ENCODE measurements at regions not wholly inside any gene's neighbourhood (a gene's known extent, or its start where the extent isn't known, plus 50 kb on each side); places are given as distances from the start of the nearest gene placed in this dataset.

- Histone ChIP-seq H3K4me1 (peaks cover 28% of the 10 kb centered on the region), H3K4me3 (no peak overlapping the region)
- intact Hi-C loops (cut with DNase I): no loop called here
These were observed 142.6 kb upstream of the CAV2 start for GRCh38 chr7:116356979-116357378.

GRCh38 chr7:116357781-116358670, 141.5 kb upstream of the CAV2 start:
- H3K9me3 ChIP-seq: no peaks in the 10 kb centered on the region
- peak overlapping the region; percentile 50 for H3K27ac ChIP-seq
- no peak overlapping the region for H3K4me3 ChIP-seq
- DNase-seq (no peak), ATAC-seq (no peak)
- no peaks in the 10 kb centered on the region for H3K27me3 ChIP-seq (ENCODE audit: insufficient read depth in 3 of 3, low read length in 2 of 3)
- H3K36me3 ChIP-seq (ENCODE audit: insufficient read depth in 1 of 2, low read depth in 1 of 2): no peaks in the 10 kb centered on the region
- peaks cover 28% of the 10 kb centered on the region for H3K4me1 ChIP-seq
- intact Hi-C loops (cut with DNase I): no loop called here
- TF ChIP-seq CTCF (IDR thresholded peaks at IDR 0.05): no peak
- WGBS, 3 donors: 71 to 77% (median 75%) methylated on average over 5 of the region's 5 CpGs

More at GRCh38 chr7:116356979-116357378, 142.6 kb upstream of the CAV2 start:
- WGBS, 3 donors: 15 to 38% (median 19%) methylated on average over 2 of the region's 2 CpGs
- no peaks in the 10 kb centered on the region for H3K36me3 ChIP-seq (ENCODE audit: insufficient read depth in 1 of 2, low read depth in 1 of 2)
- H3K27ac ChIP-seq: peak overlapping the region; percentile 50
- H3K27me3 ChIP-seq (ENCODE audit: insufficient read depth in 3 of 3, low read length in 2 of 3): no peaks in the 10 kb centered on the region
- ATAC-seq (no peak), DNase-seq (no peak)
- no peaks in the 10 kb centered on the region for H3K9me3 ChIP-seq
- no peak for TF ChIP-seq CTCF (IDR thresholded peaks at IDR 0.05)

DNA sequence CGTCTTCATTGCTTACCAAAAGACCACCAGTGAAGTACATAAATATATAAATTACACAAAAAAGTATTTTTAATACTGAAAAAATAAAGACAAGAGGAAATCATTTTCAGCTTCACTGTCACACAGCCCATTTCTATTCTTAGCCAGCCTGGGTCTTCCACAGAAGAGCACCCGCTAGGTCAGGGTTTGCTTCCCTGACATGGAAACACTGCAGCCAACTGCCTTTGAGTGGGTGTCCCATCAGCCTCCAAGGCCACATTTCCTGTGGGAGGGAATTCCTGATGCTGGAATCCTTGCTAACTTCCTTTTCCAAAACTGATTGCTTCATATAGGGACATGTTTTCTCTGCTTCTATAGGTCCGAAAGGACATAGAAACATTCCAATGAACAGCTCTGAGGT, 137.8 kb upstream of the CAV2 start:
- no peak overlapping the region for H3K27ac ChIP-seq
- H3K4me1 ChIP-seq: peaks cover 7% of the 10 kb centered on the region
- DNase-seq (no peak), ATAC-seq (no peak)
- intact Hi-C loops (cut with DNase I): no loop called here
- no peaks in the 10 kb centered on the region for H3K36me3 ChIP-seq (ENCODE audit: insufficient read depth in 1 of 2, low read depth in 1 of 2)
- H3K4me3 ChIP-seq: no peak overlapping the region
- H3K27me3 ChIP-seq (ENCODE audit: insufficient read depth in 3 of 3, low read length in 2 of 3): no peaks in the 10 kb centered on the region
- 92 to 94% (median 94%) methylated on average over 3 of the region's 3 CpGs for WGBS, 3 donors
- no peaks in the 10 kb centered on the region for H3K9me3 ChIP-seq
- TF ChIP-seq CTCF (IDR thresholded peaks at IDR 0.05): no peak

DNA sequence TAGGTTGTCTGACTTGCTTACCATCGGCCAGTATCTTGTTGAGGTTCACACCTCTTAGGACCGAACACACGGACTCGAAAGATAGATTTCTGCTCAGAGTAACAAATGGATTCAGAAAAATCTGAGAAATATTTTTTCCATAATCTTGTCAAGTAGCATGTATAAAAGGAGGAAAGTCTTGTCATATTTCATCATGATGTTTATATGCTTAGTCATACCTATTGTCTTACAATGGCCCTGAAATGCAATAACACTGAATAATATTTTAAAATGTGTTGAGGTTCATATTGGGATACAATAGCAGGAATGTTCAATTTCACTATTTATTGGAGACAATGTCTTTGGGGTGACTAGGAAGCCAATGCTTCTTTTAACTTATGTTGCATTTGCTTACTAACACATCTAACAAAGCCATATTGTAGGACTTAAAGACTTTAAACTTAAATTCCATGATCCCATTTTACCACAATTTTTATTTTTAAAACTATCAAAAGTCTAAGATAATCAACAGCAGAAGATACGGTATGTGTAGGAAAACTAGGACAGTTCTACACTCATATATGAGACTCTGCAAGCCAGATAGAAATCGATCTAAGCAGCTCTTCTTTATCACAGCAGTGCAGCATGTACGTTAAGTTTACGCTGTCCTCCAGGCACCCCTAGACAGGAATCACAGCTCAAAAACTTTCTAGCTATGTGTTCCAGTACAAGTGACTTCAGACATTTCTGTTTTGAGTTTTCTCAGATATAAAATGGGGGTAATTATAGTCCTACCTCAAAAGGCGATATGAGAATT, 135.7 kb upstream of the CAV2 start:
- intact Hi-C loops (cut with DNase I): no loop called here
- no peaks in the 10 kb centered on the region for H3K27me3 ChIP-seq (ENCODE audit: insufficient read depth in 3 of 3, low read length in 2 of 3)
- H3K36me3 ChIP-seq (ENCODE audit: insufficient read depth in 1 of 2, low read depth in 1 of 2): no peaks in the 10 kb centered on the region
- TF ChIP-seq CTCF (IDR thresholded peaks at IDR 0.05): no peak
- ATAC-seq (no peak), DNase-seq (no peak)
- H3K4me1 ChIP-seq: no peaks in the 10 kb centered on the region
- no peak overlapping the region for H3K4me3 ChIP-seq
- no peak overlapping the region for H3K27ac ChIP-seq
- WGBS, 3 donors: 95 to 96% (median 95%) methylated on average over 9 of the region's 9 CpGs
- H3K9me3 ChIP-seq: no peaks in the 10 kb centered on the region
